GM19099 (cell line): ENCODE measurements at regions not wholly inside any gene's neighbourhood (a gene's known extent, or its start where the extent isn't known, plus 50 kb on each side); places are given as distances from the start of the nearest gene placed in this dataset.

Experiments used
- POLR2A ChIP-seq: IDR thresholded peaks from 3 replicates; pipeline ENCODE4 v1.6.1; 2011; ENCODE audit warnings: low read depth; ENCODE audit not compliant: insufficient read length; ENCODE audit errors: extremely low read depth

DNA sequence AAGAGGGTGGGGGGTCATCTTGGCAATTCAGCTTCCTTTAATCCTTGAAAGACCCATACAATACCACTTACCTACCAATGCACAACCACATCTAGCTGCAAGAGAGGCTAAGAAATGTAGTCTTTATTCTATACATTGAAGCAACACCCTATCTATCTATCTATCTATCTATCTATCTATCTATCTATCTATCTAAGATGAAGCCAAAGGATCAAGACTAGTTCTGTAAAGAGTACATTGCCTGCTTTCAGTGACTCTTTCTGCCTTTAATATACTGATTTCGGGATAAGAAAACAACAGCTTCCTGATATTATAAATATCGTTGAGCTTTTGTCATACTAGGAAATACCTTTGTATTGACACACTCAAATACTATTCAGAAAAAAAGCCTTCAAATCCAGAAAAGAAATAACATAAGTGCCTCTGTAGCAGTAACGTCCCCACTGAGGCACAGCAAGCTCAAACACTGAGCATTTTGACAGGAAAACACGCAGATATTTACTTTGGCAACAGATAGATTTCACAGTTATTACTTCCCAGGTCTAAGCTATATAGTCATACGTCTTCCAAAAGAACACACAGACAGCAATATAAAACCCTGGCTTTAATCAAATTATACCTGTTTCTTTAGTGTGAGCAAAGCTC is 139.4 kb upstream of the SERTAD2 start:
- no peak for TF ChIP-seq POLR2A

DNA sequence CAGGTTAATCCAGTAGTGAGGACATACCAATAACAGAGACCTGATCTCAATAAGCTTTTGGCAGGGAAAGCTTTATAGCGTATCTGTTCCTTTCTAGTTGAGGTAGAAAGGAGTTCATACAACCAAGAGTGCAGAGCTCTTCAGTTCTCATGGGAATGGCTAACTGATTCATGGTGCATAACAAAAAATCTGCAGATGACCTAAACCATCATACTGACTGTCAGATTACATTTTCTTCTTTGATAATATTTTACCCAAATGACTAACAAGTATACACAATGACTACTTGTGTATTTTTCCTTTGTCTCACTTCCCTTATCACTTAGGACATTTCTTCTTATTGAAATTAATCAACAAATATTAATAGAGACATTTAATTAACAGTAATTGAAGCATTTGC is 140.0 kb upstream of the SERTAD2 start:
- TF ChIP-seq POLR2A, result no peak

DNA sequence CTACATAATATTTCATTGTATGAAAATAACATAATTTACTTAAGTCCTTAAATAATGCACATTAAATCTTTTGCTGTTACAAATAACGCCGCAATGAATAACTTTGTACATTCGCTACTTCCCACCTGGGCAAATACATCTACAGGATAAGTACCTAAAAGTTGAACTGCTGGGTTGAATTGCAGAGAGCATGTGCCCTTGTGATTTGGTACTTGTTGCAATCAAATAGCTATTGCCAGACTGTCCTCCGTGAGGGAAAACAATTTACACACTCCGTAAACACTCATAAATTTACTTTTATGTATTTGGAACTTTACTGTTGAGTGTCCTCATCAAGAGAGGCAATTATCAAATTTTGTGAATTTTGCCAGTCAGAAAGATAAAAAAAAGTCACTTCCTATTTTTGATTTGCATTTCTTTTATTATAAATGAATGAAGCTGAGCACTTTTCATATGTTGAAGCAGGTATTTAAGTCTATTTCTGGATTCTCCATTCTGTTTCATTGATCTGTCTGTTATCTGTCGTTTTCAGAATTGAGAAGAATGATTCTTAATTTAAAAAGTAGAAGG is 140.8 kb upstream of the SERTAD2 start:
- TF ChIP-seq POLR2A, result no peak

DNA sequence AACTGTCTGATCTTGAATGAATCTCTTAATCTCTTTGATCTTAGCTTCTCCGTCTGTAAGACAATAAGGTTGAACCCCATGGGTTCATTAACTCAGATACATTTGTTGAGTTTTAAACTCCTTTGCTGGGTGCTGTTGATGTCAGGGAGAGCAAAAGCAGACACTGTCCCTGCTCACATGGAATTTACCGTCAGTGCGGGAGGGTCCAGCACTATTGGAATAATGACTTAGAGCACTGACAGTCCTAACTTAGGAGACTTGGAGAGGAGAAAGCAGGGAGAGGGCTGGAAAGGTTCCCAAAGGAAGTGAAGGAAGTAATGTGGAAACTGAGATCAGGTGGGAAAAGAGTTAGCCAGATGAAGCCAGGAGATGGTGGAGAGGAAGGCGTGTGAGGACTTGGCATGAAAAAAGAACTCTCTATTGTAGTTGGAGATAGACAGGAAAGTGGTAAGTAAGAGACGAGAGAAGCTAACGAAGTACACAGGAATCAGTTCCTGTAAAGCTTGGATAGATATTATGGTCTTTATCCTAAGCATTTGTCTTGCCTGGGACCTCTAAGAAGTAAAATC is 141.4 kb upstream of the SERTAD2 start:
- TF ChIP-seq POLR2A, result no peak

DNA sequence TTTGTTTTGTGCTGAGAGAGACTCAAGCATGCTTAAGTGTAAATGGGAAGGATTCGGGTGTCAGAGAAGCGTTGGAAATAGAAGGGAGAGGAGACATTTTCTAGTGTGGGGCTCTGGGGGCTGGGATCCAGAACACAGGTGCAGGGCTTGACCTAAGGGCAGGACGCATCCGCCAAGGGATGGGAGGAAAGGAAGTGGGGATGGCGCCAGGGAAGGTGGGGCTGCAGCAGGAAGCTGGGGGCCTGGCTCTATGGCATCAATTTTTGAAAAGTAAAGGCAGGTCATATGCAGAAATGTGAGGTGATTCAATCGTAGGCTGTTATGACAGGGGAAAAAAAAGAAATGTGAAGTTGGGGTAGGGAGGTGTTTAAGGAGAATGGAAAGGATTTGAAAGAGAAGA is 143.2 kb upstream of the SERTAD2 start:
- TF ChIP-seq POLR2A, result no peak

DNA sequence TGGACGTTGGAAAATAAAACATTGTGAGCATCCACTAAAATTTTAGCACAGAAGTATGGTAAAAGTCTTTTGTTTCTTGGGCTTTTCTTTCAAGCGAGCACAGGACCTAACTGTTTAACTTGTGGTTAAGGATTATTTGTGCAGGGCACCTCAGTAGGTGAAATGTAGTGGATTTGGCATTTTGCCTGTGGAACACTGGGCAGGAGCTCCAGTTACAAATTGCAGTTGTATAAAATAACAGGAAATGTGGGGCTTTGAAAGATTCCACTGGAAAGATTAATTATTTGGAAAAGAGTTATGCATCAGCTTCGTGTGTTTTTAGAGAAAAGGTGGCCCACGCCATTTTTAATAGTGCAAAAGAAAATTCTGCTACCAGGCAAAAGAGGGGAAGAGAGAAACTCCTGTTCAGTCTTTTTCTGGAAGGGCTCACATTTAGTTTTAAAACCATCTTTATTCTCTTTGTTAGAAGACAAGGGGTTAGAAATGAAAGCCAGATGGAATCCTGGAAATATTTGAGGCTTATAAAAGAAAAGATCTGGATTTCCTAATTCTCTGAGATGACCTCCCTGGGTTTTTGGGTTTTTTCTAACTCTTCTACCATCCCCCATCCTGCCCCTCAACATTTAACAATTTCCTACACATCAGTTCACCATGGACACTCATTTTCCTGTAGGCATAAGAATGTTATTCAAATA is 144.3 kb upstream of the SERTAD2 start:
- no peak for TF ChIP-seq POLR2A

DNA sequence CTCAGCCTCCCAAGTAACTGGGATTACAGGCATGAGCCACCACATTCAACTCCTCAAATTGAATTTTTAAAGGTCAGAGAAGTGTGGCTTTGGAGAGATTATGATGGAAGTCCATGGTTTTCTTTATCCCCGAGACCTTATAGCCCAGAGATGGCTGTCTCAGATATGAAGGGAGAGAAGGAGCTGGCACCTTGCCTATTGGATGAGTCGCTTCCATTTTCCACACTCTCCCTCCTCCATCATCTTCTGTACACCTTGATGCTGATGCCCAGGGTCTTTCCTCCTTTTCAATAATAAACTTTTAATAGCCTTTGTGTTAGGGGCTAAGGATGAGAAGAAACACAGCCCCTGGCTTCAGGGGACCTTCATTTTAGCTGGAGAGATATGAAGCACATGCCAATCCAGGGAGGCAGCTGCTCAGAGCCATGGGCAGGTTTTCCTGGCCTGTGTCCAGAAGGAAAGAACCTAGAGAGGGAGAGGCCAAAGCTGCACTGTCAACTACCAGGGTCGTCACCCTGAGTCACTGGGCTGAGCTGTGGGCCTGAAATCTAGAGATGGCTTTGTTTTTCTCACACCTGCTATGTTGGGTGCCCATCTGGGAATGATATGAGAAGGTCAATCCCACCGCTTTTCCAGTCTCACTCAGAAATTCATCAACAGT is 146.0 kb upstream of the SERTAD2 start:
- no peak for TF ChIP-seq POLR2A

DNA sequence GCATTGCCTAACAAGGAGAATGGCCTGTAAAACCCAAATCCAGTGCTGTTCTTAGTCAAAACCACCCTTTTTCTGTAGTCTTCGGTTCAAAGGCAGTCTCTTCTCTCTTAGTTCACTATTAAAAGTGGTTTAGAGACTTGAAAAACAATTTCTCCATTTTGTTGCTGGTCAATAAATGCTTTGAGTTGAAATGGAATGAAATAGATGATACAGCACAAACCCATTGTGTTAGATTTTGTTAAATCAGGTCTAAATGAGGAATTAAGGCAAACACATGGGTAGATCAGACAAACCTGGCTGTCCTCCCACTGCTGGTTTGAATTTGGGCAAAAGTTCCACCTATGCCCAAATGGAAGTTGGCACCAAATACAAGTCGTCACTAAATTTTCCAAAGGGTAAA is 150.1 kb upstream of the SERTAD2 start:
- no peak for TF ChIP-seq POLR2A

DNA sequence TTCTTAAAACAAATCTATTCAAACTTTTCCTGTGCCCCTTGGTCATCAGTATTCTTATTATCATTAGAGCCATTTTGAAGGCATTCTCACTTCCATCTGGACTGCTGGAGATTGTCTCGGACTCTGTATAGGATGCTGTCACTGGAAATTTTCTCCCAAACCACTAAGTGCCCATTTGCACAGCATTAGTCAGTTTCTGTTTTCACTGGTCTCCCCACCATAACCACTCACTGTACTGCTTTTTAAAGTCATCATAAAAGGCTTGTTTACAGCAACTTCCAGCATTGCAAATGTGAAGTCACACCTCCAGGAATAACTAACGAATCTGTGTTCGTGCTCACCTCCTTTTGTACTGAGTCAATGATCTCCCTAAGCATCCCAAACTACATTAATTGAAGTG is 150.9 kb upstream of the SERTAD2 start:
- TF ChIP-seq POLR2A, result no peak

DNA sequence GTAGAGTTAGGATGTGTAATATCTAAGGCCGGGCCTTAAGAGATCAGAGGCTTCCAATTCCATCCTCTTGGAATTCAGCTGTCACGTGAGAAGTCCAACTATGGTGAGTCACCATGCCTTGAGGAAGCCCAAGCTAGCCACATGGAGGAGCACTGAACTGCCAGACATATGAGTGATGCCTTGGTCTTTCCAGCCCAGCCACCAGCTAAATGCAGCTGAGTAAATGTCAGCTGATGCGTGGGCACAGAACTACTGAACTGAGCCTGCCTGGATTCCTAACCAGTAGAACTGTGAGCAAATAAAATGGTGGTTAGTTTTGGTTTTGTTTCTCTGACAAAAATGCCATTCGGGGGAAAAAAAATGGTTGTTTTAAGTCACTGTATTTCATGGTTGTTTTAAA is 153.7 kb upstream of the SERTAD2 start:
- no peak for TF ChIP-seq POLR2A

DNA sequence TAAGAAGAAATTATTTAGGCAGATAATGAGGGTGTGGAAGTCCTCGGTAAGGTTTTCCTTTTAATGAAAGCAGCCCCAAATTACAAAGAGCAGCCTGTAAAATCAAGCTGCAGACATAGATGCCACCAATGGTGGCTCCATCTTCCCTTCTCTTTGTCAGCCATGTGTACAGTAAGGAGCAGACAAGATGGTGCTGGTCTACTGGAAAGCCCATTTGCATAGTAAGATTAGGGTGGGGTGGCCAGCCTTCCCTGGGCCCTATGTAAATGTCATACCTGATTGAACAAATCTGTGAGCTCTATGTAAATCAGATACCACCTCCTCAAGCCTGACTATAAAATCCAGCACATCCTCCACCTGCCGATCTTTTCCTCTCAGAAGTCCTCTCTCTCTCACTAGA is 154.4 kb upstream of the SERTAD2 start:
- TF ChIP-seq POLR2A, result no peak

DNA sequence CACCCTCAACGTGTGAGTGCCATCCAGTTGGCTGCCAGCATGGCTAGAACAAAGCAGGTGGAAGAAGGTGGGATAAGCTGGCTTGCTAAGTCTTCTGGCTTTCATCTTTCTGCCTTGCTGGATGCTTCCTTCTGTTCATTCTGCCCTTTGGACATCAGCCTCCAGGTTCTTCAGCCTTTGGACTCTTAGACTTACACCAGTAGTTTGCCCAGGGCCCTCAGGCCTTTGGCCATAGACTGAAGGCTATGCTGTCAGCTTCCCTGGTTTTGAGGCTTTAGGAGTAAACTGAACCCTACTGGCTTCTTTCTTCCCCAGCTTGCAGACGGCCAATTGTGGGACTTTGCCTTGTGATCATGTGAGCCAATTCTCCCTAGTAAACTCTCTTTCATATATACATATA is 155.0 kb upstream of the SERTAD2 start:
- no peak for TF ChIP-seq POLR2A

DNA sequence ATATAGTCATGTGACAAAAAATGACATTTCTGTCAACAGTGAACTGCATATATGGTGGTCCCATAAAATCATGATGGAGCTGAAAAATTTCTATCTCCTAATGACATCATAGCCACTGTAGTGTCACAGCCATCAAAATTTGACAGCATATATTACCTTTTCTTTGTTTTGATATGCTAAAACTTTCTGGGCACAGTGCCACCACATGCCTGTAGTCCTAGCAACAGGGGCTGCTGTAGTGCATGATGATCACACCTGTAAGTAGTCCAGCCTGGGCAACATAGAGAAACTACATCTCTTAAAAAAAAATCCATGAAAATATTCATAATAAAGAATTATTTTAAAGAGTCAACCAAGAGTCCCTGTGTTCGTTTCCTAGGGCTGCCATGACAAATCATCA is 155.5 kb upstream of the SERTAD2 start:
- no peak for TF ChIP-seq POLR2A

DNA sequence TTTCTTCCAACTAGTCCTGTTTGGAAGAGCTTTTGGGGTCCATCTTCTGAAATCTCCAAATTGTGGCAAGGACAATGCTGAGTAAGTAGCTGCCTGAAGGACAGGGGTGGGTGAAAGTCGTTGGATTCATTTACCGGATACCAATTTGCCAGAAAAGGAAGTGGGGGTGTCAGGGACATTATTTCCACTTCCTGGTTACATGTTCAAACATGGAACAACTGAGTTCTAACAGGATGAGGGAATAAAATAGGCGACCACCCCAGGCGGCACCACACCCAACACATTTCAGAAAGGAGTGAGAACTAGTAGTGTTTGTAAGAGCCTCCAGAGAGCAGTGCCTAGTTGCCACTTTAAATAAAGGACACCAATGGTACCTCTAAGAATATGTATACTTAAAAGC is 158.6 kb upstream of the SERTAD2 start:
- TF ChIP-seq POLR2A, result no peak

DNA sequence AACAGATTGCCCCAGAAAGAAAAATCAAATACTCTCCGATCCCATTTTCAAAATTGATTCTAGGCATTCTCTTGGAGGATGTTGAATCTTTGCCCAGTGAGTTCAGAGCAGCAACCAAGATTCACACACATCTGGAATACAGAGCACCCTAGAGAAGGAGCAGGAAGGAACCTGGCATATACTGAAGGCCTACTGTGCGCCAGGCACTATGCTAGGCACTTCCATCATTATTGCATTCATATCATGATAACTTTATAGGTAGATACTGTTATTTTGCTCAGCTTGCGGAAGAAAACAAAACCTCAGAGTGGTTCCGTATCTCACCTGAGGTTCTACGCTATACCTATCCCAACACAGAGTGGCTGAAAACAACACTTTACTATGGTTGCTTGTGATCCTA is 160.3 kb upstream of the SERTAD2 start:
- no peak for TF ChIP-seq POLR2A

DNA sequence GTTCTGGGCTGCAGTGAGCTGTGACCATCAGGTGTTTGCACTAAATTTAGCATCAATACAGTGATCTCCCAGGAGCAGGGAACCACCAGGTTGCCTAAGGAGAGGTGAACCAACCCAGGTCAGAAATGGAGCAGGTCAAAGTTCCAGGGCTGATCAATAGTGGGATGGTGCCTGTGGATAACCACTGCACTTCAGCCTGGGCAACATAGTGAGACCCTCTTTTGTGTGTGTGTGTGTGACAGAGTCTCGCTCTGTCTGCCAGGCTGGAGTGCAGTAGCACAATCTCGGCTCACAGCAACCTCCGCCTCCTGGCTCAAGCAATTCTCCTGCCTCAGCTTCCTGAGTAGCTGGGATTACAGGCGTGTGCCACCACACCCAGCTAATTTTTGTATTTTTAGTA is 163.7 kb upstream of the SERTAD2 start:
- no peak for TF ChIP-seq POLR2A
